ENCODE measurements at regions not wholly inside any gene's neighbourhood (a gene's known extent, or its start where the extent isn't known, plus 50 kb on each side); places are given as distances from the start of the nearest gene placed in this dataset.

DNA sequence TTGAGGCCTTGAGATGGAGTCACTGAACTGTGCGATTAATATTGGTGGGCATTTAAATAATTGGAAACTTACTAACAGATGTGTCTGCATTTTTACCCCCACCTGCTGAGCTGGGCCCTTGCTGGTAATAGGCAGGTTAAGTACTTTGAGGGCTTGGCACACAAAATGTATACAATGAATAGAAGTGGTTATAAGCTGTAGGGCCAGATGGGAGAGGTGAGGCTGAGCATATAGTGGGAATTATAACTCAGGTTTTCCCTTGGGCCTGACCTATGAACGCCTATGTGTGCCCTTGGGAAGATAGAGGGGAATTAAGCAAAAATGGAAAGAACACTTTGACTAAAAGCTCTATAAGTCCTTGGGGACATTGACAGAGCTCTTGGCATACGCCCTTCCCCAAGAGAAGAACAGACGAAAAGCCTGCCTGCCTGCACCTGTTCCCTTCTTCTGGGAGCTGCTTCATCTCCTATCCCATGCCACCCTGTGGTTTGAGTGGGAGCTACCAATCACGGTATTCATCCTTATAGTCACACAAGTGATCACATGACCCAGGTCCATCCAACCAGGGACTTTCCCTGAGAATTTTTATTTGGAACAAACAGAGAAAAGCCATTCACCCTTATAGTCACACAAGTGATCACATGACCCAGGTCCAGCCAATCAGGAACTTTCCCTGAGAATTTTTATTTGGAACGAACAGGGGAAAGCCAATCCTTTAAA, 260.7 kb upstream of the CSF3R start:
- no peaks in the 10 kb centered on the region for H3K36me3 ChIP-seq (ENCODE audit: insufficient read depth, low read length, poor library complexity, severe bottlenecking)
- intact Hi-C loops (cut with micrococcal nuclease; ENCODE audit: unreplicated experiment), result no loop called here
- ChIA-PET POLR2A (ENCODE audit: low non-redundant PET) (no interaction called here), CTCF (no interaction called here)
- no peaks in the 10 kb centered on the region for H3K4me1 ChIP-seq (ENCODE audit: insufficient read depth, low read length, poor library complexity, severe bottlenecking)
- no peak overlapping the region for H3K27ac ChIP-seq (ENCODE audit: low read depth, low read length, poor library complexity, severe bottlenecking)
- no TSS peak for BruUV-seq (replicated peaks)
- H3K9me3 ChIP-seq (ENCODE audit: low read depth, low read length, poor library complexity, severe bottlenecking), result no peaks in the 10 kb centered on the region
- no peak for DNase-seq (ENCODE audit: low spot score)
- H3K27me3 ChIP-seq (replicated peaks; ENCODE audit: insufficient read depth, low read depth, low read length, poor library complexity), result peaks cover 8% of the 10 kb centered on the region
- TF ChIP-seq EZH2 (IDR thresholded peaks at IDR 0.05; ENCODE audit: borderline replicate concordance, low read depth, low read length, poor library complexity, severe bottlenecking), result no peak
- no peak for TF ChIP-seq CTCF (conservative IDR thresholded peaks at IDR 0.05; ENCODE audit: low read depth, low read length)
- H3K4me3 ChIP-seq (ENCODE audit: low read depth, low read length, poor library complexity, severe bottlenecking), result no peak overlapping the region

DNA sequence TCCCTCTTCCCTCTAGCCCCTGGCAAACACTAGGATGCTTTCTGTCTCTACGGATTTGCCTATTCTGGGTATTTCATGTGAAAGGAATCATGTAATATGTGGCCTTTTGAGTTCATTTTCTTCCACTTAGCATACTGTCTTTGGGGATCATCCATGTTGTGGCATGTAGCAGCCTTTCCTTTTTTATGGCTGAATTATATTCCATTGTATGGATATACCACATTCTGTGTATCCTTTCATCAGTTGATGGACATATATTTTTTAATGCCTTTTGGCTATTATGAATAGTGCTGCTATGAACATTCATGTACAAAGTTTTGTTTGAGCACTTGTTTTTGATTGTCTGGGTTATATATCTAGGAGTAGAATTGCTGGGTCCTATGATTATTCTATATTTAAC, 258.4 kb upstream of the CSF3R start:
- no TSS peak for BruUV-seq (replicated peaks)
- intact Hi-C loops (cut with micrococcal nuclease; ENCODE audit: unreplicated experiment), result no loop called here
- Histone ChIP-seq H3K27ac (ENCODE audit: low read depth, low read length, poor library complexity, severe bottlenecking) (no peak overlapping the region), H3K4me3 (ENCODE audit: low read depth, low read length, poor library complexity, severe bottlenecking) (no peak overlapping the region), H3K36me3 (ENCODE audit: insufficient read depth, low read length, poor library complexity, severe bottlenecking) (no peaks in the 10 kb centered on the region), H3K4me1 (ENCODE audit: insufficient read depth, low read length, poor library complexity, severe bottlenecking) (no peaks in the 10 kb centered on the region), H3K9me3 (ENCODE audit: low read depth, low read length, poor library complexity, severe bottlenecking) (no peaks in the 10 kb centered on the region), H3K27me3 (replicated peaks; ENCODE audit: insufficient read depth, low read depth, low read length, poor library complexity) (peaks cover 9% of the 10 kb centered on the region)
- no peak for TF ChIP-seq CTCF (conservative IDR thresholded peaks at IDR 0.05; ENCODE audit: low read depth, low read length)
- TF ChIP-seq EZH2 (IDR thresholded peaks at IDR 0.05; ENCODE audit: borderline replicate concordance, low read depth, low read length, poor library complexity, severe bottlenecking), result no peak
- CTCF ChIA-PET, result no interaction called here
- DNase-seq (ENCODE audit: low spot score), result no peak
- POLR2A ChIA-PET (ENCODE audit: low non-redundant PET), result no interaction called here

GRCh38 chr1:36740446-36740845, 257.7 kb upstream of the CSF3R start:
- Histone ChIP-seq H3K36me3 (ENCODE audit: insufficient read depth, low read length, poor library complexity, severe bottlenecking) (no peaks in the 10 kb centered on the region), H3K27ac (ENCODE audit: low read depth, low read length, poor library complexity, severe bottlenecking) (no peak overlapping the region), H3K27me3 (replicated peaks; ENCODE audit: insufficient read depth, low read depth, low read length, poor library complexity) (peaks cover 9% of the 10 kb centered on the region), H3K4me3 (ENCODE audit: low read depth, low read length, poor library complexity, severe bottlenecking) (no peak overlapping the region), H3K4me1 (ENCODE audit: insufficient read depth, low read length, poor library complexity, severe bottlenecking) (no peaks in the 10 kb centered on the region), H3K9me3 (ENCODE audit: low read depth, low read length, poor library complexity, severe bottlenecking) (no peaks in the 10 kb centered on the region)
- no peak for DNase-seq (ENCODE audit: low spot score)
- intact Hi-C loops (cut with micrococcal nuclease; ENCODE audit: unreplicated experiment), result no loop called here
- POLR2A ChIA-PET (ENCODE audit: low non-redundant PET), result no interaction called here
- TF ChIP-seq EZH2 (IDR thresholded peaks at IDR 0.05; ENCODE audit: borderline replicate concordance, low read depth, low read length, poor library complexity, severe bottlenecking) (no peak), CTCF (conservative IDR thresholded peaks at IDR 0.05; ENCODE audit: low read depth, low read length) (no peak)
- CTCF ChIA-PET, result no interaction called here
- BruUV-seq (replicated peaks), result no TSS peak

Measured in A673 (cell line).